ENCODE measurements at regions not wholly inside any gene's neighbourhood (a gene's known extent, or its start where the extent isn't known, plus 50 kb on each side); places are given as distances from the start of the nearest gene placed in this dataset.

- Histone ChIP-seq H3K9me2 (replicated peaks; ENCODE audit: insufficient read depth, low read length) (no peaks in the 10 kb centered on the region), H3K9ac (ENCODE audit: low read length) (no peak overlapping the region), H3K4me3 (ENCODE audit: low read length) (no peak overlapping the region), H3K27ac (ENCODE audit: low read length) (no peak overlapping the region), H3K79me2 (ENCODE audit: low read length) (no peaks in the 10 kb centered on the region), H3K9me3 (ENCODE audit: low read length) (no peaks in the 10 kb centered on the region), H4K20me1 (ENCODE audit: insufficient read depth, low read depth, low read length) (no peaks in the 10 kb centered on the region), H3K4me2 (ENCODE audit: low read depth, low read length, poor library complexity, severe bottlenecking) (no peak overlapping the region), H2AFZ (ENCODE audit: low read length) (no peak overlapping the region), H3K4me1 (ENCODE audit: low read length) (no peaks in the 10 kb centered on the region), H3K36me3 (ENCODE audit: insufficient read depth, low read length) (no peaks in the 10 kb centered on the region), H3K27me3 (ENCODE audit: low read length) (no peaks in the 10 kb centered on the region)
- DNase-seq: no peak
These were observed 571.6 kb downstream of the HS3ST4 start for GRCh38 chr16:26263406-26263805.

- Histone ChIP-seq H3K36me3 (ENCODE audit: insufficient read depth, low read length) (no peaks in the 10 kb centered on the region), H3K4me1 (ENCODE audit: low read length) (no peaks in the 10 kb centered on the region), H3K4me2 (ENCODE audit: low read depth, low read length, poor library complexity, severe bottlenecking) (no peak overlapping the region), H3K79me2 (ENCODE audit: low read length) (no peaks in the 10 kb centered on the region), H3K9me2 (replicated peaks; ENCODE audit: insufficient read depth, low read length) (no peaks in the 10 kb centered on the region), H3K9me3 (ENCODE audit: low read length) (no peaks in the 10 kb centered on the region; the same call in 1 of the 2 replicates), H3K9ac (ENCODE audit: low read length) (no peak overlapping the region), H3K27me3 (ENCODE audit: low read length) (no peaks in the 10 kb centered on the region), H3K27ac (ENCODE audit: low read length) (no peak overlapping the region), H3K4me3 (ENCODE audit: low read length) (no peak overlapping the region), H2AFZ (ENCODE audit: low read length) (no peak overlapping the region), H4K20me1 (ENCODE audit: insufficient read depth, low read depth, low read length) (no peaks in the 10 kb centered on the region)
- DNase-seq: no peak
These were observed 575.9 kb downstream of the HS3ST4 start for GRCh38 chr16:26267641-26268040.

- DNase-seq: no peak
These were observed 577.9 kb downstream of the HS3ST4 start for GRCh38 chr16:26269673-26270072.

GRCh38 chr16:26273607-26274006 is 581.8 kb downstream of the HS3ST4 start:
- Histone ChIP-seq H3K4me3 (ENCODE audit: low read length) (no peak overlapping the region), H3K9me3 (ENCODE audit: low read length) (no peaks in the 10 kb centered on the region; the same call in 1 of the 2 replicates), H3K27me3 (ENCODE audit: low read length) (no peaks in the 10 kb centered on the region), H3K79me2 (ENCODE audit: low read length) (no peaks in the 10 kb centered on the region), H3K9me2 (replicated peaks; ENCODE audit: insufficient read depth, low read length) (no peaks in the 10 kb centered on the region), H3K36me3 (ENCODE audit: insufficient read depth, low read length) (no peaks in the 10 kb centered on the region), H3K4me1 (ENCODE audit: low read length) (no peaks in the 10 kb centered on the region), H3K9ac (ENCODE audit: low read length) (no peak overlapping the region), H4K20me1 (ENCODE audit: insufficient read depth, low read depth, low read length) (no peaks in the 10 kb centered on the region), H3K27ac (ENCODE audit: low read length) (no peak overlapping the region), H2AFZ (ENCODE audit: low read length) (no peak overlapping the region), H3K4me2 (ENCODE audit: low read depth, low read length, poor library complexity, severe bottlenecking) (no peak overlapping the region)
- no peak for DNase-seq

More at GRCh38 chr16:26269673-26270072, 577.9 kb downstream of the HS3ST4 start:
- Histone ChIP-seq H3K27me3 (ENCODE audit: low read length) (no peaks in the 10 kb centered on the region), H3K79me2 (ENCODE audit: low read length) (no peaks in the 10 kb centered on the region), H3K4me1 (ENCODE audit: low read length) (no peaks in the 10 kb centered on the region), H3K9ac (ENCODE audit: low read length) (no peak overlapping the region), H3K4me3 (ENCODE audit: low read length) (no peak overlapping the region), H3K36me3 (ENCODE audit: insufficient read depth, low read length) (no peaks in the 10 kb centered on the region), H3K4me2 (ENCODE audit: low read depth, low read length, poor library complexity, severe bottlenecking) (no peak overlapping the region), H4K20me1 (ENCODE audit: insufficient read depth, low read depth, low read length) (no peaks in the 10 kb centered on the region), H3K27ac (ENCODE audit: low read length) (no peak overlapping the region), H3K9me2 (replicated peaks; ENCODE audit: insufficient read depth, low read length) (no peaks in the 10 kb centered on the region), H2AFZ (ENCODE audit: low read length) (no peak overlapping the region), H3K9me3 (ENCODE audit: low read length) (no peaks in the 10 kb centered on the region; the same call in 1 of the 2 replicates)

- no peaks in the 10 kb centered on the region for H4K20me1 ChIP-seq (ENCODE audit: insufficient read depth, low read depth, low read length)
- no peaks in the 10 kb centered on the region for H3K36me3 ChIP-seq (ENCODE audit: insufficient read depth, low read length)
- H3K4me2 ChIP-seq (ENCODE audit: low read depth, low read length, poor library complexity, severe bottlenecking): no peak overlapping the region
- no peaks in the 10 kb centered on the region for H3K9me2 ChIP-seq (replicated peaks; ENCODE audit: insufficient read depth, low read length)
- no peaks in the 10 kb centered on the region for H3K27me3 ChIP-seq (ENCODE audit: low read length)
- no peak for DNase-seq
- H3K4me1 ChIP-seq (ENCODE audit: low read length): no peaks in the 10 kb centered on the region
- no peaks in the 10 kb centered on the region; the same call in 1 of the 2 replicates for H3K9me3 ChIP-seq (ENCODE audit: low read length)
- no peak overlapping the region for H2AFZ ChIP-seq (ENCODE audit: low read length)
- H3K4me3 ChIP-seq (ENCODE audit: low read length): no peak overlapping the region
- H3K27ac ChIP-seq (ENCODE audit: low read length): no peak overlapping the region
- H3K79me2 ChIP-seq (ENCODE audit: low read length): no peaks in the 10 kb centered on the region
- no peak overlapping the region for H3K9ac ChIP-seq (ENCODE audit: low read length)
These were observed 583.3 kb downstream of the HS3ST4 start for GRCh38 chr16:26275021-26275590.

- Histone ChIP-seq H3K4me2 (ENCODE audit: low read depth, low read length, poor library complexity, severe bottlenecking) (no peak overlapping the region), H3K4me1 (ENCODE audit: low read length) (no peaks in the 10 kb centered on the region), H3K79me2 (ENCODE audit: low read length) (no peaks in the 10 kb centered on the region), H4K20me1 (ENCODE audit: insufficient read depth, low read depth, low read length) (no peaks in the 10 kb centered on the region), H3K27ac (ENCODE audit: low read length) (no peak overlapping the region), H3K4me3 (ENCODE audit: low read length) (no peak overlapping the region), H3K9ac (ENCODE audit: low read length) (no peak overlapping the region), H3K9me3 (ENCODE audit: low read length) (no peaks in the 10 kb centered on the region; the same call in 1 of the 2 replicates), H3K36me3 (ENCODE audit: insufficient read depth, low read length) (no peaks in the 10 kb centered on the region), H3K27me3 (ENCODE audit: low read length) (no peaks in the 10 kb centered on the region), H2AFZ (ENCODE audit: low read length) (no peak overlapping the region), H3K9me2 (replicated peaks; ENCODE audit: insufficient read depth, low read length) (no peaks in the 10 kb centered on the region)
- DNase-seq: no peak
These were observed 584.5 kb downstream of the HS3ST4 start for GRCh38 chr16:26276289-26276688.

- Histone ChIP-seq H3K4me1 (ENCODE audit: low read length) (no peaks in the 10 kb centered on the region), H3K4me2 (ENCODE audit: low read depth, low read length, poor library complexity, severe bottlenecking) (no peak overlapping the region), H3K9me2 (replicated peaks; ENCODE audit: insufficient read depth, low read length) (no peaks in the 10 kb centered on the region), H3K27ac (ENCODE audit: low read length) (no peak overlapping the region), H4K20me1 (ENCODE audit: insufficient read depth, low read depth, low read length) (no peaks in the 10 kb centered on the region), H3K9me3 (ENCODE audit: low read length) (no peaks in the 10 kb centered on the region), H2AFZ (ENCODE audit: low read length) (no peak overlapping the region), H3K36me3 (ENCODE audit: insufficient read depth, low read length) (no peaks in the 10 kb centered on the region), H3K4me3 (ENCODE audit: low read length) (no peak overlapping the region), H3K9ac (ENCODE audit: low read length) (no peak overlapping the region), H3K27me3 (ENCODE audit: low read length) (no peaks in the 10 kb centered on the region), H3K79me2 (ENCODE audit: low read length) (no peaks in the 10 kb centered on the region)
- no peak for DNase-seq
These were observed 589.8 kb downstream of the HS3ST4 start for GRCh38 chr16:26281381-26282110.

GRCh38 chr16:26295625-26296304 is 604.0 kb downstream of the HS3ST4 start:
- Histone ChIP-seq H3K36me3 (ENCODE audit: insufficient read depth, low read length) (no peaks in the 10 kb centered on the region), H3K79me2 (ENCODE audit: low read length) (no peaks in the 10 kb centered on the region), H3K4me1 (ENCODE audit: low read length) (no peaks in the 10 kb centered on the region), H3K4me3 (ENCODE audit: low read length) (no peak overlapping the region), H2AFZ (ENCODE audit: low read length) (no peak overlapping the region), H3K27me3 (ENCODE audit: low read length) (no peaks in the 10 kb centered on the region), H3K9me3 (ENCODE audit: low read length) (no peaks in the 10 kb centered on the region), H3K27ac (ENCODE audit: low read length) (no peak overlapping the region), H4K20me1 (ENCODE audit: insufficient read depth, low read depth, low read length) (no peaks in the 10 kb centered on the region), H3K9me2 (replicated peaks; ENCODE audit: insufficient read depth, low read length) (no peaks in the 10 kb centered on the region), H3K9ac (ENCODE audit: low read length) (no peak overlapping the region), H3K4me2 (ENCODE audit: low read depth, low read length, poor library complexity, severe bottlenecking) (no peak overlapping the region)
- no peak for DNase-seq

Data from Karpas-422 (cell line).